ENCODE measurements at regions not wholly inside any gene's neighbourhood (a gene's known extent, or its start where the extent isn't known, plus 50 kb on each side); places are given as distances from the start of the nearest gene placed in this dataset.

- Histone ChIP-seq H3K27ac (ENCODE audit: poor library complexity, severe bottlenecking) (no peak overlapping the region), H3K36me3 (ENCODE audit: low read depth) (no peaks in the 10 kb centered on the region), H3K9me3 (ENCODE audit: severe bottlenecking) (no peaks in the 10 kb centered on the region), H3K27me3 (ENCODE audit: insufficient read depth, poor library complexity, severe bottlenecking) (no peaks in the 10 kb centered on the region), H3K4me1 (ENCODE audit: insufficient read depth, poor library complexity, severe bottlenecking) (no peaks in the 10 kb centered on the region), H3K4me3 (ENCODE audit: severe bottlenecking) (no peak overlapping the region)
- no peak for ATAC-seq (ENCODE audit: low read depth)
- no peak for DNase-seq (ENCODE audit: low spot score)
- TF ChIP-seq CTCF (IDR thresholded peaks at IDR 0.05; ENCODE audit: poor library complexity, severe bottlenecking), result no peak
Observed at GRCh38 chr3:191889756-191890155, 428.8 kb downstream of the PYDC2 start.

- H3K36me3 ChIP-seq (ENCODE audit: low read depth), result no peaks in the 10 kb centered on the region
- no peak for TF ChIP-seq CTCF (IDR thresholded peaks at IDR 0.05; ENCODE audit: poor library complexity, severe bottlenecking)
- no peak overlapping the region for H3K4me3 ChIP-seq (ENCODE audit: severe bottlenecking)
- no peak for DNase-seq (ENCODE audit: low spot score)
- H3K4me1 ChIP-seq (ENCODE audit: insufficient read depth, poor library complexity, severe bottlenecking), result no peaks in the 10 kb centered on the region
- no peaks in the 10 kb centered on the region for H3K27me3 ChIP-seq (ENCODE audit: insufficient read depth, poor library complexity, severe bottlenecking)
- no peaks in the 10 kb centered on the region for H3K9me3 ChIP-seq (ENCODE audit: severe bottlenecking)
- ATAC-seq (ENCODE audit: low read depth), result no peak
- no peak overlapping the region for H3K27ac ChIP-seq (ENCODE audit: poor library complexity, severe bottlenecking)
Observed at GRCh38 chr3:191894406-191894805, 433.4 kb downstream of the PYDC2 start.

- no peak for TF ChIP-seq CTCF (IDR thresholded peaks at IDR 0.05; ENCODE audit: poor library complexity, severe bottlenecking)
- no peaks in the 10 kb centered on the region for H3K27me3 ChIP-seq (ENCODE audit: insufficient read depth, poor library complexity, severe bottlenecking)
- no peaks in the 10 kb centered on the region for H3K9me3 ChIP-seq (ENCODE audit: severe bottlenecking)
- DNase-seq (ENCODE audit: low spot score) (no peak), ATAC-seq (ENCODE audit: low read depth) (peak; percentile 82)
- H3K27ac ChIP-seq (ENCODE audit: poor library complexity, severe bottlenecking), result no peak overlapping the region
- no peaks in the 10 kb centered on the region for H3K36me3 ChIP-seq (ENCODE audit: low read depth)
- H3K4me1 ChIP-seq (ENCODE audit: insufficient read depth, poor library complexity, severe bottlenecking), result no peaks in the 10 kb centered on the region
- H3K4me3 ChIP-seq (ENCODE audit: severe bottlenecking), result no peak overlapping the region
Observed at GRCh38 chr3:191901741-191902140, 440.8 kb downstream of the PYDC2 start.

GRCh38 chr3:191912616-191913204, 451.7 kb downstream of the PYDC2 start:
- H3K4me1 ChIP-seq (ENCODE audit: insufficient read depth, poor library complexity, severe bottlenecking), result no peaks in the 10 kb centered on the region
- H3K36me3 ChIP-seq (ENCODE audit: low read depth), result no peaks in the 10 kb centered on the region
- H3K4me3 ChIP-seq (ENCODE audit: severe bottlenecking), result no peak overlapping the region
- peaks cover 2% of the 10 kb centered on the region for H3K9me3 ChIP-seq (ENCODE audit: severe bottlenecking)
- no peaks in the 10 kb centered on the region for H3K27me3 ChIP-seq (ENCODE audit: insufficient read depth, poor library complexity, severe bottlenecking)
- DNase-seq (ENCODE audit: low spot score), result no peak
- no peak overlapping the region for H3K27ac ChIP-seq (ENCODE audit: poor library complexity, severe bottlenecking)
- no peak for ATAC-seq (ENCODE audit: low read depth)
- no peak for TF ChIP-seq CTCF (IDR thresholded peaks at IDR 0.05; ENCODE audit: poor library complexity, severe bottlenecking)

- ATAC-seq (ENCODE audit: low read depth), result no peak
- no peaks in the 10 kb centered on the region for H3K9me3 ChIP-seq (ENCODE audit: severe bottlenecking)
Observed at GRCh38 chr3:191915712-191916111, 454.7 kb downstream of the PYDC2 start.

More at GRCh38 chr3:191915712-191916111, 454.7 kb downstream of the PYDC2 start:
- H3K4me3 ChIP-seq (ENCODE audit: severe bottlenecking), result no peak overlapping the region
- no peak for DNase-seq (ENCODE audit: low spot score)
- no peaks in the 10 kb centered on the region for H3K27me3 ChIP-seq (ENCODE audit: insufficient read depth, poor library complexity, severe bottlenecking)
- no peak overlapping the region for H3K27ac ChIP-seq (ENCODE audit: poor library complexity, severe bottlenecking)
- H3K36me3 ChIP-seq (ENCODE audit: low read depth), result no peaks in the 10 kb centered on the region
- H3K4me1 ChIP-seq (ENCODE audit: insufficient read depth, poor library complexity, severe bottlenecking), result no peaks in the 10 kb centered on the region
- TF ChIP-seq CTCF (IDR thresholded peaks at IDR 0.05; ENCODE audit: poor library complexity, severe bottlenecking), result no peak
